HEK293T (cell line): ENCODE measurements at regions not wholly inside any gene's neighbourhood (a gene's known extent, or its start where the extent isn't known, plus 50 kb on each side); places are given as distances from the start of the nearest gene placed in this dataset.
"Not testable (repeated sequence)": the region's sequence is repeated elsewhere in the genome, so short reads cannot be mapped to it uniquely, and the experiment has no call there.

Experiments used
- CTCF ChIA-PET: fragments of 350-600 bp; formaldehyde crosslinking; extraction: SDS; loops from one replicate; lab custom pipeline; 2021; ENCODE audit warnings: antibody characterized with exemption, inconsistent platforms; lab: Yijun Ruan, JAX
- POLR2A ChIA-PET: fragments of 350-600 bp; formaldehyde crosslinking; extraction: SDS; loops from one replicate; lab custom pipeline; 2020; ENCODE audit warnings: antibody characterized with exemption, inconsistent platforms; lab: Yijun Ruan, JAX
- DNase-seq: peaks from one replicate; pipeline ENCODE4 v3.0.0; 2012; ENCODE audit warnings: mixed read lengths; ENCODE audit errors: extremely low spot score
- ARNT ChIP-seq: fragments of 450-650 bp; IDR thresholded peaks from 2 replicates; pipeline ENCODE4 v1.6.1; 2017; ENCODE audit warnings: mild to moderate bottlenecking
- BHLHE40 ChIP-seq: fragments of 450-650 bp; IDR thresholded peaks from 2 replicates; pipeline ENCODE4 v1.6.1; 2016; ENCODE audit warnings: mild to moderate bottlenecking, moderate library complexity, borderline replicate concordance
- CTBP1 ChIP-seq: fragments of 450-650 bp; IDR thresholded peaks from 2 replicates; pipeline ENCODE4 v1.6.1; 2016; ENCODE audit warnings: borderline replicate concordance
- ELF4 ChIP-seq: fragments of 450-650 bp; IDR thresholded peaks from 2 replicates; pipeline ENCODE4 v1.6.1; 2017; ENCODE audit warnings: antibody characterized with exemption
- FOXA1 ChIP-seq: fragments of 450-650 bp; IDR thresholded peaks from 2 replicates; pipeline ENCODE4 v1.6.1; 2016; ENCODE audit warnings: mild to moderate bottlenecking
- FOXK2 ChIP-seq: fragments of 450-650 bp; IDR thresholded peaks from 2 replicates; pipeline ENCODE4 v1.6.1; 2016; ENCODE audit warnings: mild to moderate bottlenecking
- FOXM1 ChIP-seq: fragments of 450-650 bp; IDR thresholded peaks from 2 replicates; pipeline ENCODE4 v1.6.1; 2017; ENCODE audit warnings: mild to moderate bottlenecking, borderline replicate concordance
- HDGF ChIP-seq: fragments of 450-650 bp; IDR thresholded peaks from 2 replicates; pipeline ENCODE4 v1.6.1; 2017; ENCODE audit warnings: antibody characterized with exemption, borderline replicate concordance
- L3MBTL2 ChIP-seq: fragments of 450-650 bp; conservative IDR thresholded peaks from 2 replicates; pipeline ENCODE4 v1.6.1; 2016; ENCODE audit warnings: mild to moderate bottlenecking
- LEF1 ChIP-seq: fragments of 450-650 bp; IDR thresholded peaks from 2 replicates; pipeline ENCODE4 v1.6.1; 2017; ENCODE audit warnings: mild to moderate bottlenecking, borderline replicate concordance
- NFRKB ChIP-seq: fragments of 450-650 bp; IDR thresholded peaks from 2 replicates; pipeline ENCODE4 v1.6.1; 2016; ENCODE audit warnings: mild to moderate bottlenecking, moderate library complexity
- PKNOX1 ChIP-seq: fragments of 450-650 bp; IDR thresholded peaks from 2 replicates; pipeline ENCODE4 v1.6.1; 2016
- SP1 ChIP-seq: fragments of 450-650 bp; IDR thresholded peaks from 2 replicates; pipeline ENCODE4 v1.6.1; 2017
- SUZ12 ChIP-seq: fragments of 450-650 bp; IDR thresholded peaks from 2 replicates; pipeline ENCODE4 v1.6.1; 2016; ENCODE audit warnings: mild to moderate bottlenecking
- TARDBP ChIP-seq: fragments of 450-650 bp; IDR thresholded peaks from 2 replicates; pipeline ENCODE4 v1.6.1; 2016
- ZNF384 ChIP-seq: fragments of 450-650 bp; IDR thresholded peaks from 2 replicates; pipeline ENCODE4 v1.6.1; 2016

DNA sequence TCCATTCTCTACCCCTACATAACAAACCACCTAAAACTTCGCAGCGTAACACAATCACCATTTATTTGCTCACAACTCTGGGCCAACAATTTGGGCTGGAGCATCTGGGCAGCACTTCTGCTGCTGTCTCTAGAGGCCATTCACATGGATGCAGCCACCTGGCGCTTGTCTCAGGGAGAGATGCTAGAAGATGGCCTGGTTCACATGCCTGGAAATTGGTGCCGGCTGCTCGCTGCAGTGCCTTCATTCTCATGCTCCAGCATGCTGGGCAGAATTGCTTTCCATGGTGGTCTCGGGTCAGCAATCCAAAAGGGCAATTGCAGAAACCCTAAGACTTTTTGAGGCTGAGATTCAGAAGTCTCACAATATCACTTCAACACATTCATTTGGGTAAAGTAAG is 157.4 kb downstream of the SUCLG1 start:
- POLR2A ChIA-PET, result no interaction called here
- CTCF ChIA-PET, result no interaction called here

DNA sequence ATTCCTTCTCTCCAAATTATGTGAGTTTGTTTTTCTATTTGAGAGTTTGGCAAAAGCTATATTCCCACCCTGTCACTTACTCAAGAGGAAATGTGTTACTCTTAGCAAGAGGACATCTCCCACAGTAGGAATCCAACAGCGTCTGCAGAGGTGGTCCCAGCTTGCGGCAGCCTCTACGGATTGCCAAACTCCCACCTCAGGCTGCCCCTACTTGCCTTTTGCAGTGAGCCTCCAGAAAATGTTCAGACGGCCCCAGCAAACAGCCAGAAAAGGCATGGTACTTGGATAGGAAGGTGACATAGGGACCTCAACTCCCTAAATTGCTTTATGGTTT is 158.4 kb downstream of the SUCLG1 start:
- TF ChIP-seq NFRKB (no peak), SP1 (no peak), ARNT (no peak), CTBP1 (no peak), LEF1 (no peak), FOXM1 (no peak), BHLHE40 (no peak), SUZ12 (no peak), PKNOX1 (no peak), FOXA1 (no peak), HDGF (no peak), L3MBTL2 (no peak), ZNF384 (no peak), ELF4 (no peak), TARDBP (no peak), FOXK2 (no peak)
- DNase-seq, result no peak
- POLR2A ChIA-PET, result no interaction called here
- CTCF ChIA-PET, result no interaction called here

More for the DNA sequence above, 157.4 kb downstream of the SUCLG1 start:
- TF ChIP-seq ARNT, result no peak
- TF ChIP-seq TARDBP, result no peak
- no peak for TF ChIP-seq CTBP1
- no peak for TF ChIP-seq LEF1
- no peak for TF ChIP-seq ELF4
- no peak for TF ChIP-seq SP1
- no peak for TF ChIP-seq FOXK2
- TF ChIP-seq SUZ12, result no peak
- TF ChIP-seq PKNOX1, result no peak
- TF ChIP-seq FOXA1, result no peak
- TF ChIP-seq BHLHE40, result no peak
- no peak for TF ChIP-seq HDGF
- TF ChIP-seq NFRKB, result no peak
- no peak for TF ChIP-seq ZNF384
- TF ChIP-seq FOXM1, result no peak
- TF ChIP-seq L3MBTL2, result no peak
- DNase-seq, result no peak

DNA sequence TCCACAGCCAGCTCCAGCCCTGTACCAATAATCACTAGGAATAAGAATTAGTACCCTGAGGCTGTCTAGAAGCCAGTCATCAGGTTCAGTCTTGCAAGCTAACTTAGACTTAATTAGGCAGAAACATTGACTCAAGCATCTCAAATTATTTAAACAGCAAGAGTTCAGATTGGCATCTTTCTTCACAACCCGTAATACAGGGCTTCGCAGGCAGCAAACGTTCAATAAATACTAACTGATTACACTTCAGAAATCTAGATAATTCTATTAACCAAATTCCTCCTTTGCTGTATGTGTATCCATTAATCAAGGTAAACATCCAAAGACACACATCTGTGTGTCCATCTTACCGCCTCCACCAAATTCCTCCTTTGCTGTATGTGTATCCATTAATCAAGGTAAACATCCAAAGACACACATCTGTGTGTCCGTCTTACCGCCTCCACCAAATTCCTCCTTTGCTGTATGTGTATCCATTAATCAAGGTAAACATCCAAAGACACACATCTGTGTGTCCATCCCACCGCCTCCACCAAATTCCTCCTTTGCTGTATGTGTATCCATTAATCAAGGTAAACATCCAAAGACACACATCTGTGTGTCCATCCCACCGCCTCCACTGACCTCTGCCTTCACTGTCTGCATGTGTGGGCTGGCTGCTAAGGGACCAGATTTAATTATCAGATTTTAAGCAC is 158.9 kb downstream of the SUCLG1 start:
- POLR2A ChIA-PET, CTCF ChIA-PET, DNase-seq: not testable (repeated sequence)

GRCh38 chr2:84299211-84299775 is 159.8 kb downstream of the SUCLG1 start:
- no peak for DNase-seq

GRCh38 chr2:84297155-84297554 is 161.9 kb downstream of the SUCLG1 start:
- DNase-seq, result no peak
- POLR2A ChIA-PET, result no interaction called here
- CTCF ChIA-PET, result no interaction called here
- no peak for TF ChIP-seq CTBP1
- TF ChIP-seq PKNOX1, result no peak
- TF ChIP-seq FOXK2, result no peak
- no peak for TF ChIP-seq HDGF
- no peak for TF ChIP-seq NFRKB
- TF ChIP-seq FOXA1, result no peak
- no peak for TF ChIP-seq ARNT
- TF ChIP-seq SP1, result no peak
- TF ChIP-seq ZNF384, result no peak
- TF ChIP-seq LEF1, result no peak
- no peak for TF ChIP-seq FOXM1
- TF ChIP-seq TARDBP, result no peak
- TF ChIP-seq BHLHE40, result no peak

More at GRCh38 chr2:84299211-84299775, 159.8 kb downstream of the SUCLG1 start:
- ChIA-PET CTCF (interaction anchor here (0.6 kb wide), 1 partner anchor 23 kb away, joined by 3 read pairs; no protein-coding TSS in a partner anchor), POLR2A (no interaction called here)
- TF ChIP-seq SUZ12 (no peak), TARDBP (no peak), HDGF (no peak), NFRKB (no peak), CTBP1 (no peak), LEF1 (no peak), BHLHE40 (no peak), ARNT (no peak), FOXK2 (no peak), ZNF384 (no peak)

- TF ChIP-seq L3MBTL2 (no peak), PKNOX1 (no peak), ARNT (no peak), SP1 (no peak), ZNF384 (no peak), FOXK2 (no peak), FOXM1 (no peak), HDGF (no peak), ELF4 (no peak), FOXA1 (no peak)
- no peak for DNase-seq
- ChIA-PET POLR2A (no interaction called here), CTCF (no interaction called here)
Measured at GRCh38 chr2:84293791-84294380, 165.2 kb downstream of the SUCLG1 start.
